Thoracic aorta (tissue), 2 donors: ENCODE measurements at regions not wholly inside any gene's neighbourhood (a gene's known extent, or its start where the extent isn't known, plus 50 kb on each side); places are given as distances from the start of the nearest gene placed in this dataset.

ENCODE experiments used
- ATAC-seq: fragments of 150-250 bp; one replicate; pipeline ENCODE4 v1.8.0; 2017; ENCODE audit warnings: low read depth; ENCODE audit not compliant: insufficient number of reproducible peaks, low FRiP score
- DNase-seq: peaks from one replicate; pipeline ENCODE4 v3.0.0-alpha.2; 2020; ENCODE audit warnings: low spot score
- H3K27ac ChIP-seq, 2 donors: fragments of 200-600 bp; sonication (generic); 1 replicate in 1 of 2; 2 replicates in 1 of 2; pipeline ENCODE4 v1.5.1; 2016; ENCODE audit warnings: mild to moderate bottlenecking in 2 of 2, moderate library complexity in 2 of 2
- H3K27me3 ChIP-seq: fragments of 200-600 bp; sonication (generic); replicated peaks from 2 replicates; pipeline ENCODE4 v1.6.0; 2016; ENCODE audit warnings: mild to moderate bottlenecking; ENCODE audit not compliant: insufficient read depth
- H3K36me3 ChIP-seq: fragments of 200-600 bp; sonication (generic); one replicate; pipeline ENCODE4 v1.5.1; 2016
- H3K4me1 ChIP-seq, 2 donors: fragments of 200-600 bp; sonication (generic); 1 replicate in 1 of 2; 2 replicates in 1 of 2; pipeline versions ENCODE4 v1.5.1 to v1.6.0; 2016; ENCODE audit warnings: low read depth in 2 of 2, mild to moderate bottlenecking in 1 of 2; ENCODE audit not compliant: control insufficient read depth in 1 of 2
- H3K4me3 ChIP-seq: fragments of 200-600 bp; sonication (generic); 2 replicates; pipeline ENCODE4 v1.5.1; 2016; ENCODE audit warnings: mild to moderate bottlenecking
- H3K9me3 ChIP-seq: fragments of 200-600 bp; sonication (generic); 2 replicates; pipeline ENCODE4 v1.5.1; 2016
- CTCF ChIP-seq: fragments of 200-600 bp; sonication (generic); IDR thresholded peaks from one replicate; pipeline ENCODE4 v1.5.1; 2019; ENCODE audit warnings: antibody characterized with exemption

GRCh38 chr4:54484383-54484782, 173.4 kb upstream of the KIT start:
- H3K4me3 ChIP-seq = no peak overlapping the region
- no peaks in the 10 kb centered on the region for H3K4me1 ChIP-seq
- ATAC-seq (no peak), DNase-seq (no peak)
- TF ChIP-seq CTCF = no peak
- no peaks in the 10 kb centered on the region for H3K27me3 ChIP-seq
- no peaks in the 10 kb centered on the region for H3K36me3 ChIP-seq
- no peak overlapping the region for H3K27ac ChIP-seq
- peaks cover 1% of the 10 kb centered on the region for H3K9me3 ChIP-seq

GRCh38 chr4:54487491-54487890, 170.3 kb upstream of the KIT start:
- H3K4me3 ChIP-seq = no peak overlapping the region
- H3K36me3 ChIP-seq = no peaks in the 10 kb centered on the region
- no peak overlapping the region for H3K27ac ChIP-seq
- H3K9me3 ChIP-seq = no peaks in the 10 kb centered on the region
- H3K4me1 ChIP-seq = no peaks in the 10 kb centered on the region
- ATAC-seq (no peak), DNase-seq (no peak)
- H3K27me3 ChIP-seq = no peaks in the 10 kb centered on the region
- no peak for TF ChIP-seq CTCF

GRCh38 chr4:54493862-54494261, 163.9 kb upstream of the KIT start:
- no peak overlapping the region for H3K4me3 ChIP-seq
- DNase-seq = no peak
- H3K9me3 ChIP-seq = no peaks in the 10 kb centered on the region
- H3K36me3 ChIP-seq = no peaks in the 10 kb centered on the region
- no peak for ATAC-seq
- no peaks in the 10 kb centered on the region for H3K4me1 ChIP-seq
- H3K27me3 ChIP-seq = no peaks in the 10 kb centered on the region
- no peak for TF ChIP-seq CTCF
- H3K27ac ChIP-seq = no peak overlapping the region

GRCh38 chr4:54495091-54495490, 162.7 kb upstream of the KIT start:
- no peak for TF ChIP-seq CTCF
- H3K9me3 ChIP-seq = no peaks in the 10 kb centered on the region
- ATAC-seq = no peak
- no peaks in the 10 kb centered on the region for H3K36me3 ChIP-seq
- DNase-seq = no peak
- no peaks in the 10 kb centered on the region for H3K4me1 ChIP-seq
- no peak overlapping the region for H3K4me3 ChIP-seq
- no peaks in the 10 kb centered on the region for H3K27me3 ChIP-seq
- H3K27ac ChIP-seq = no peak overlapping the region

- H3K36me3 ChIP-seq = no peaks in the 10 kb centered on the region
- no peak for TF ChIP-seq CTCF
- no peak for DNase-seq
- H3K9me3 ChIP-seq = no peaks in the 10 kb centered on the region
- ATAC-seq = no peak
- H3K27me3 ChIP-seq = no peaks in the 10 kb centered on the region
- no peak overlapping the region for H3K27ac ChIP-seq
- no peaks in the 10 kb centered on the region for H3K4me1 ChIP-seq
- no peak overlapping the region for H3K4me3 ChIP-seq
Observed at GRCh38 chr4:54495641-54496040, 162.1 kb upstream of the KIT start.
